GM21367 (cell line): ENCODE measurements at regions not wholly inside any gene's neighbourhood (a gene's known extent, or its start where the extent isn't known, plus 50 kb on each side); places are given as distances from the start of the nearest gene placed in this dataset.
"Not testable (repeated sequence)": the region's sequence is repeated elsewhere in the genome, so short reads cannot be mapped to it uniquely, and the experiment has no call there.

Experiments used
- ATAC-seq: cut with Tn5 transposase; IDR thresholded peaks from one replicate; pipeline ENCODE4 v1.9.1; 2021; ENCODE audit not compliant: unreplicated experiment

DNA sequence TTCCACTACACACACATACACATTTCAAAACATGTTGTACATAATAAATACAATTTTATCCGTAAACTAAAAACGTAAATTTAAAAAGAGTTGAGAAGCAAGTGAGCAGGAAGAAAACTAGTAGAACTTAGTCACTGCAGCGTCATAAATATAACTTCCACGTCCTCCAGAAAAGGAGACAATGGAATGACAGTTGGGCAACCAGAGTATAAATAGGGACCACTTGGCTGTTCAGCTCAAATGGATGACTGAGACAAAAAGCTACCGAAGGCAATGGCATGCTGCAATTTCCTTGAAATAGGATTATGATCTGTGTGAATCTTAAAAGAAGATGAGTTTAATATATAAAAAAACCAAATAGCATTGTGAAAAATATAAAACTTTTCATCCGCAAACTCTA is 438.5 kb upstream of the RGMB start:
- ATAC-seq: no peak

DNA sequence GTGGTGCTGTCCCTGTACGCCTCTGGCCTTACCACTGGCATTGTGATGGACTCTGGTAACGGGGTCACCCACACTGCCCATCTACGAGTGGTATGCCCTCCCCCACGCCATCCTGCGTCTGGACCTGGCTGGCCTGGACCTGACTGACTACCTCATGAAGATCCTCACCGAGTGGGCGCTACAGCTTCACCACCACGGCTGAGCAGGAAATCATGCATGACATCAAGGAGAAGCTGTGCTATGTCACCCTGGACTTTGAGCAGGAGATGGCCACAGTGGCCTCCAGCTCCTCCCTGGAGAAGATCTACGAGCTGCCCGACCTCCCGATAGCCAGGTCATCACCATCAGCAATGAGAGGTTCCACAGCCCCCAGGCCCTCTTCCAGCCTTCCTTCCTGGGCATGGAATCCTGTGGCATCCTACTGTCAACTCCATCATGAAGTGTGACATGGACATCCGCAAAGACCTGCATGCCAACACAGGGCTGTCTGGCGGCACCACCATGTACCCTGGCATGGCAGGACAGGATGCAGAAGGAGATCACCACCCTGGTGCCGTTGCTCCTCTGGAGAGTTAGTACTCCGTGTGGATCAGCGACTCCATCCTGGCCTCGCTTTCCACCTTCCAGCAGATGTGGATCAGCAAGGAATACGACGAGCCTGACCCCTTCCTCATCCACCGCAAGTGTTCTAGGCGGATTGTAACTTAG is 434.2 kb upstream of the RGMB start:
- ATAC-seq: no peak

DNA sequence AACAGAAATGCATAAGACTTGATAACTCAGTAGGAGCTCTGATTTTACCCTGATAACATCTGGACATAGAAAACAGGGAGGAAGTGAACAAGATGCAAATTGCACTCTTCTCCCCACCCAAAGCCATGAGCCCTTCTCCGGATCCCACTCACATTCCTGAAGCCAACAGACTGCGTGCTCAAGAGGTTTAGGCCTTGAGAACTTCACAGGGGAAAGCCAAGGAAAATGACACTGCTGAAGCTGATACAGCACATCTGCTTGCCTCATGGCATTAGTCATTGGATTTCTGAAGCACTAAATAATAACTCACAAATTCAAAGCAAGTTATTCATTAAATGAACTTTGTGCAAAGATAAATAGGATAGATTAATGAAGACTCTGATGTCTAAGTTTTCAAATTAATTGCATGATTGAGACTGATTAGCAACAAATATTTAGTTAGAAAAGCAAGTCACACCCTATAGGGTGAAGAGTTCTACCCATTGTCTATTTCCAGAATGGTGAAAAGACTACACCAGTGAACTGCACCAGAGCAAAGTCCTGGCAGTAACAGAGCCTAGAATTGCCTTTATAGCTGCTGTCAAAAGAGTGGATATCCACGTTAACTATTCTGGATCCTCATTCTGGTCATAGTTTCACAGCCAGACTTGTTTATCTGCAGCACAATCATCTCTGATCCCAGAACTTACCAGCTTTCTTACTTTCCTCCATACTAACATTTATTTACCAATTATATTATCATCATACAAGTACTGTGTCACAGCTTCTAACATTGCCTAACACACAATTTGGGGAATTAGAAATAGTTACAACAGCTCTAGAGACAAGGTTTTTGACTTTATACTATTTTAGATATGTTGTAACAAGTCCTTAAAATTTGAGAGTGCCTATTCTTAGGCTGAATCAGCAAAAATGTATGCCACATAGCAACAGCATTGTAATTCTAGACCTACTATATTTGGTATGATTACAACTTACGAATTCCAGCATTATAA is 432.1 kb upstream of the RGMB start:
- no peak for ATAC-seq

DNA sequence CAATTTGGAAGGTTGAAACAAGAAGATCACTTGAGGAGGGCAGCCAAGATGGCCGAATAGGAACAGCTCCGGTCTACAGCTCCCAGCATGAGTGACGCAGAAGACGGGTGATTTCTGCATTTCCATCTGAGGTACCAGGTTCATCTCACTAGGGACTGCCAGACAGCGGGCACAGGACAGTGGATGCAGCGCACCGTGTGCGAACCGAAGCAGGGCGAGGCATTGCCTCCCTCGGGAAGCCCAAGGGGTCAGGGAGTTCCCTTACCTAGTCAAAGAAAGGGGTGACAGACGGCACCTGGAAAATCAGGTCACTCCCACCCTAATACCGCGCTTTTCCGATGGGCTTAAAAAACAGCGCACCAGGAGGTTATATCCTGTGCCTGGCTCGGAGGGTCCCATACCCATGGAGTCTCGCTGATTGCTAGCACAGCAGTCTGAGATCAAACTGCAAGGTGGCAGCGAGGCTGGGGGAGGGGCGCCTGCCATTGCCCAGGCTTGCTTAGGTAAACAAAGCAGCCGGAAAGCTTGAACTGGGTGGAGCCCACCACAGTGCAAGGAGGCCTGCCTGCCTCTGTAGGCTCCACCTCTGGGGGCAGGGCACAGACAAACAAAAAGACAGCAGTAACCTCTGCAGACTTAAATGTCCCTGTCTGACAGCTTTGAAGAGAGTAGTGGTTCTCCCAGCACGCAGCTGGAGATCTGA is 430.4 kb upstream of the RGMB start:
- ATAC-seq: not testable (repeated sequence)

DNA sequence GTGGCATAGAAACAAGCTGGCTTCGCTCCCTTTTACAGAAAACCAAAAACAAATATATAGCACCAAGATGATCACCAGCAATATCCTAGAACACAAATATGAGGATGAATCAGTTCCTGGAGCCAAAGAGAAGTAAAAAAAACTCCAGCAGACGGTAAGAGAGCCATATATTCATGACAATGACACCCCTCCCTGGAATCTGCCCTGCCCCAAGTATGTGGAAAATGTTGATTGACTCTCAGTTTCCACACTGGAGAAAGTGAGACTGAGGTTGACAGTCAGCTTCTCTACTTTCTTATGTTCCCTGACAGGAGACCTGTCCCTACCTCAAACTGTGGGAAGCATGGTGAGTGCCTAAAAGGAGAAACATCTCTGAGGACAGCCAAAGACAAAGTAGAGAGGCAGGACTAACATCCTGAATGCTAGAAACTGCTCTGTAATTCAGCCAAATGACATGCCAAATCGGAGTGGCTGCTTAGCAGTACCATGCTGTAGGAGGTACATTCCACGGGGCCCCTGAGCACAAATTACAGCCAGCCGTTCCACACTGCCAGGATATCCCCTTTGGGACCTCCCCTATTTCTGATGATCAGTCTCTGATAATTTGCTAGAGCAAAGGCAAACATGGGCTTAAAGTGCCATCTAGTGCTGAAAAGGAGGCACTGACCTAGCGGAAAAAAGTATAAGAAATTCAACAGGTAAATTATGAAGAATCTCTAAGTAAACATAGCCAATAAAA is 424.0 kb upstream of the RGMB start:
- no peak for ATAC-seq

DNA sequence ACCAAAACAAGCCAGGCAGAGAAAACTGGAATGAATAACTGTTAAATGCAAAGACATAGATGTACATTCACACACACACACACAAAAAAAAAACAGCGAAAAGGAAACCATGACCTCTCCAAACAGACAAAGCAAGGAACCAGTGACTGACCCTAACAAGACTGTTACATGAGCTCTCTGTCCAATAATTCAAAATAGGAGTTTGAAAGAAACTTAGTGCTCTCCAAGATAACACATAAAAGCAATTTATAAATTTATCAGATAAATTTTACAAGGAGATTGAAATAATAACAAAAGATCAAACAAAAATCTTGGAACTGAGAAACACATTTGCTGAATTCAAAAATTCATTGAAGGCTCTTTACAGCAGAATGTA is 423.5 kb upstream of the RGMB start:
- no peak for ATAC-seq

DNA sequence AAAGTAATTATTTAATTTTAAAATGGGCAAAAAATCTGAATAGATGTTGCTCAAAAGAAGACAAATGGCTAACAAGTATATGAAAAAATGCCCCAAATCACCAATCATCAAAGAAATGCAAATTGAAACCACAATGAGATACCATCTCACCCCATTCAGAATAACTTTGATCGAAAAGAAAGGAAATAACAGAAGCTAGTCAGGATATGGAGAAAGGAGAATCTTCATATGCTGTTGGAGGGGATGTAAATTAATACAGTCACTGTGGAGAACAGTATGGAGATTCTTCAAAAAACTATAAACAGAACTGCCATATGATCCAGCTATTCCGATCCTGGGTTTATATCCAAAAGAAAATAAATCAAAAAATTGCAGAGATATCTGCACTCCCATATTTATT is 418.5 kb upstream of the RGMB start:
- no peak for ATAC-seq

DNA sequence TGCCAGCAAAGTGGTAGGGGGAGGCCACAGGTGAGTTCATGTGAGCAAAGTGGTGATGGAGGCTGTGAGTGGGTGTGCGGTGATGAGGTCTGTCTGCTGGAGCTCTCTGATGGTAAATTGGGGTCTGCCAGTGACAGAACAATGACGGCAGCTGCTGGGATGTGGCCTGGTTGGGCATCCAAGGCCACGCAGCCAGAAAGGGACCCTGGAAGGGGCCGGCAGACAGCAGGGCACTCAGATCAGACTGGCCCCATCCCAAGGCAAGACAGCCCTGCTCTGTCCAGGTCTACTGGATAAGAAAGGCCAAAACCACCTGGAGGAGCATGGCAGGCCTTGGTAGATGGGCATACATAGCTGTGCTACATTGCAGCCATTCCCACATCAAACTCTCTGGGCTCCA is 412.9 kb upstream of the RGMB start:
- no peak for ATAC-seq

DNA sequence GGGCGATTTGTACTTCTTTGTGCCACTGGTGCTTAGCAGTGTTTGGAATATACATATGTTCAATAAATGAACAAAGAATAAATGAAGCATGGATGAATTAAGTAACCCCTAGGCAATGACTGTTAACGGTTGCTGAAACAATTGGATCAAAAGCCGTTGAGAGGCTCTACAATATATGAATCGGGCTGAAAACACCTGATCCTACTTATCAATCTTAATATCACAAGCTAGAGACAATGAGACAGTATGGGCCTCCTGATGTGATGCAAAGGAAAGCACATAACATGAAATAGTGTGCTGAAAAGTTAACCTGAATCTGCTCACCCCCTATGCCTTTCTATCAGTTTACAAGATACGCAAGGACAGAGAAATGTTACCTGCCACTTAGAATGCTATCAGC is 410.3 kb upstream of the RGMB start:
- no peak for ATAC-seq

DNA sequence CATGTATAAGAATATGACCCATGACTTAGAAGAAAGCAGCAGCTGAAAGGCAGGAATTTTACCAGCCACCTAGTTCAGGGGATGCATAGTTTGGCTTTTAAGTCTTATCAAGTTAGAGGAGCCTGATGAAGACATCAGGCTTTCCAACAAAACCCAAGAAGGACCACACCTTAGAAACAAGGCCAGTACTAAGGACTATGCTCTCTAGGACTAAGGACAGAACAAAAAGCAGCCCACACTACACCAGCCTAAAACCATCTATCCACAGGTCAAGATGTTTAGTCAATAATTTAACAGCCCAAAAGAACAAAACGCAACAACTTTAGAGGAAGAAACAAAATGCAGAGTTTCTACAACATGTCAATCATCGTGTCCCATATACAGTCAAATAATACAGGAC is 408.9 kb upstream of the RGMB start:
- no peak for ATAC-seq

DNA sequence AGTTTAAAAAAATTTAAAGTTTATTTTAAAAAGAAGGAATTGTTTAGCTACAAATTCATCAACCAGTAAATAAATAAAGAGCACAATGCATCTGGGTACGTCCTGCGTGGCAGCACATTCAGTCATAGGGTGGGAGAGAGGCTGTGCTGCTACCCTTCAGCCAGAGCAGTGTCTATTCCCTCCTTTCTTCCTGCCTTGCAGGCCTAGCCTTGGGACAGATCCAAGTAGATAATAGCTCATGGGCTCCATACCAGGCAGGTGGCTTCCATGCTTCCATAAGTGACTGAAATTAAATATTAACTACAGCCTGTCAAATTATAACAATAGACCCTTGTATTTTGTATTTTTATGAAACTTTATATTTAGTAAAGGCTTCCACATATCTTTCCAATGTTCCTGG is 408.3 kb upstream of the RGMB start:
- ATAC-seq: no peak

DNA sequence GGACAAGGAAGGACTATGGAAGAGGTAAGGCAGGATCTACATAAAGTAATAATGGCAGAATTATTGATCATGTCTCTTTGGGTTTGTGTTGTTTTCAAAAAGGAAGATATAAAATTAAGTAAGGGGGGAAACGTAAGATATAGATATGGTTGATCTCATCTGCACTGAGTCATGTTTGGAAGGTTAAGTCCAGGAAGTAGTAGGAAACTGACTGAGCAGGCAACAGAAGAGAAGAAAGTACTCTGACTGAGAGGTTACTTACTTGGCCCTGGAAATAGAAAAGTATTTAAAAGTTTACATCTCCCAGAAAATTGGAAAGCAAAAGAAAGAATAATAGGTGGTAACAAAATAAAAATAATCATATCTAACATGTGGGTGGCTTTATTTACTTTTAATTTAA is 405.3 kb upstream of the RGMB start:
- ATAC-seq: no peak

DNA sequence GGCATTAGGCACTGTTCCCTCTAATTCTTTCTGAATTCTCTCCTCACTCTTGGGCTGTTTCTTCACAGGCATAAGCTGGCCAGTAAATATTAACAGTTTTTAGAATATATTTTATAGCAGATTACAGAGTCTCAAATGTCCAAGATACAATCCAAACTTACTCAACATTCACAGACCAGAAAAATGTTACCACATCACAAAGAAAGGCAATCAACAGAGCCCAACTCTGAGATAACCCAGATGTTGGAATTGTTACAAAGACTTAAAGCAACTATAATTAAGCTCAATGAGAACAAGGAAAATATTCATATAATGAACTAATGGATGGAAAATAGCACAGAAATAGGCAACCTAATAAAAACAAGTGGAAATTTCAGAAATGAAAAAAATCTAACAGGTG is 401.1 kb upstream of the RGMB start:
- no peak for ATAC-seq

DNA sequence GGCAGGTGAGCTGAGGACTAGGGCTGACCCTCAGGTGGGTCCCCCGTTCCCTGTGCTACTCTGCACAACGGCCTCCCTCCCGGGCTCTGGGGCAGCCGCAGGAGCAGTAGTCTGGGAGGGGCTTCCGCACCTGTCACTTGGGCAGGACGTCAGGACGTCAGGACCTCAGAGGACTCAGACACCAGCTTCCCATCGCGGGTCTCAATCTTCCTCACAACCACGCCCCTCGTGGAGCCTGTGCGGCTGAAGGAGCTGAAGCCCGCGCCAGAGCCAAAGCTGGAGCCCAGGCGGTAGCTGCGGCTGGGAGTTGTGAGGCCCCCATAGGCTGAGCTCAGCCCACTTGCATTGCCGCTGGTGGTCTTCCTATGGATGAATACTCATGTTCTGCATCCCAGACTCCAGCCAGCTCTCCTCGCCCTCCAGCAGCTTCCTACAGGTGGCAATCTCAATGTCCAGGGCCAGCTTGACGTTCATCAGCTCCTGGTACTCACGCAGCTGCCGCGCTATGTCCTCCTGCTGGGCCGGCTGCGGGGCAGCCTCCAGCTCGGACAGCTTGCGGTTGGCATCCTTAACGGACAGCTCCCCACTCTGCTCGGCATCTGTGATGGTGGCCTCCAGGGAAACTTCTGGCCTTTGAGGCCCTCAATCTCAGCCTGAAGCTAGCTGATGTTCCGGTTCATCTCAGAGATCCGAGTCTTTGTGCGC is 381.4 kb upstream of the RGMB start:
- no peak for ATAC-seq

DNA sequence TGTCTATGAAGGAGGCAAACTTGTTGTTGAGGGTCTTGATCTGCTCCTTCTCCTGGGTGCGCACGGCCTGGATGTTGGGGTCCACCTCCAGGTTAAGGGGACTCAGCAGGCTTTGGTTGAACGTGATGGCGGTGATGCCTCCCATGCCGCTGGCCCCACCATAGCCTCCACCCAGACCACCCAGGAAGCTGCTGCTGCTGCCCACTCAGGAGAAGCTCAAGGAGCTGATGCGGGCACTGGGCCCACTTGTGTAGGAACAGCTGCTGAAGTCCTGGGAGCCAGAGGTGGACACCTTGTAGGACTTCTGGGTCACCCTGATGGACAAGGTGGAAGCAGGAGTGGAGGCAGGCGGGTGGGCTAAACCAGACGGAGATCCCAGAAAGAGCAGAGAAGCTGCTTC is 380.3 kb upstream of the RGMB start:
- ATAC-seq: not testable (repeated sequence)

DNA sequence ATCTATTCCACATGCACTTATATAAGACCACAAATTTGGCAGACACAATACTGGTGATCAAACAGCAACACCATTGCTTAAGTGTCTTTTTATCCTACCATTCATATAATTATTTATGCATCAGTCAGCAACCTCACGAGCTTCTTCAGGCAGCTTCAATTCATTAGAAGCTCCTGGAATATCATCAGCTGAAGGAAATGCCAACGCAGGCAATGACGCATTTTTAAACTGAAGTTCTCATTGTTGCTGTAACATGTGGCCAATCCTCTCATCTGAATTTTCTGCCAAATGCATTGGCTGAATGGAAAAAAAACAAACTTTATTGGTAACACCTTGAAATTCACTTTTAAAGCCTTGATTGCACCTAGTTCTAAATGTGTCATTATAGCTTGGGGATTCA is 376.4 kb upstream of the RGMB start:
- ATAC-seq: no peak

DNA sequence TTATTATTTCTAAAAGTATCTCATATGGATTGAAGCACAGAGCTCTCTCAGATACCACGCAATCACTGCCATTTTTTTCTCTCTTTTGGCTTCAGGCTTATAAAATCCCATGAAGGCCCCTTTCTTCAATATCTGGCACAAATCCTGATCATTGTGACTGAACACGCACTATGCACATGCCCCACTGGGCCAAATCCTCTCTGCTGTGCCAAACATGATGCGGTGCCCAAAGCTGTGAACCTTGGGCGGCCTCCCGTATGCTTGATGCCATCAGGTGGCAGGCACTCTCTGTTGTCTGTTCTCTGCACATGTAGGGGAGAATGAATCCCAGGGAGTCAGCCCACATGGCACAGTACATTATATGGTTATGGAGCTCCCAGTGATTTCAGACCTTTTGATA is 375.0 kb upstream of the RGMB start:
- ATAC-seq: no peak

DNA sequence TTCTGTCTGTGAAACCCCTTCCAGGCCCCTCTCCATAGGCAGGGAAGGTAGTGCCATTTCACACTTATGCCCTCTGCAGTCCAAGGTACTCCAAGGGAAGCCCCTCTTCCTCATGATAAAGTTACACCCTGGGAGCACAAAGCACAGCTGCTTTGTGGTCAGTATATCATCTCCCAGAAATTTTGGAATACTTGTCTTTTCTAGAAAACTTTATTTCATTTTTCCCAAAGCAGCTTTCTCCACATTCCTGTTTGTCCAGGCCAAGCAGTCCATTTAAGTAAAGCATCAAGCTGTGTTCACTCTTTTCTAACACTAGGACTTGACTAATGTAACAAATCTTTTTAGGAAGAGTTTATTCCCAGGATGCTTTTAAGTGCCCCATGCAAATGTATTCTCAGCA is 371.8 kb upstream of the RGMB start:
- ATAC-seq: no peak

DNA sequence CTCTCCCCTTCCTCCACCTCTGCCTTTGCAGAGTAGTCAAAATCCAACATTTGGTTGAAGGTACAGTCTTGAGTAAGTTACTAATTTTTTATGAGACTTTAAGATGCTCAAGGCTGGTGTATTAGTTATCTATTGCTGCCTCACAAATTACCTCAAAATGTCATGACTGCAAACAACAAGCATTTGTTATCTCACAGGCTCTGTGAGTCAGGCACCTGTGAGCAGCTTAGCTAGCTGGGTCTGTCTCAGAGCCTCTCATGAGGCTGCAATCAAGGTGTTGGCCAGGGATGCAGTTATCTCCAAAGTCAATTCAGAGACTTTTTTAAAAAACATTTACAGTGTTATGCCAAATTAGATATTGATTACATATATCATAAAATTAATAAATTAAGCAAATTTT is 371.3 kb upstream of the RGMB start:
- no peak for ATAC-seq

DNA sequence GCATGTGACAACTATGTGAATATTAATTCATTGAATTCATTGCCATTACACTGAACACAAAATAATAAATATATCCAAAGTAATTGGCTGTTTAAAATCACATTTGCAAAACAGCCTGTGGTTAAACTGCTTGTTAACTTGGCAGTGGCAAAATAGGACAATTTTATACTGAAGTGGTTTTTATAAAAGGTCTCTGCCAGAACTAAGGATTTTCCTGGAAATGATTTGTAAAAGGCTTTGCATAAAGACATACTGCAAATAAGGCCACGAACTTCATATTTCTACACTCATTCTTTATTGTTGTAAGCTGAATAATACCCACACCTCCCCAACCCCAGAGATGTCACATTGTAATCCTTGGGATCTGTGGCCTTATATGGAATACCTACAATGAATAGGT is 370.3 kb upstream of the RGMB start:
- ATAC-seq: no peak

DNA sequence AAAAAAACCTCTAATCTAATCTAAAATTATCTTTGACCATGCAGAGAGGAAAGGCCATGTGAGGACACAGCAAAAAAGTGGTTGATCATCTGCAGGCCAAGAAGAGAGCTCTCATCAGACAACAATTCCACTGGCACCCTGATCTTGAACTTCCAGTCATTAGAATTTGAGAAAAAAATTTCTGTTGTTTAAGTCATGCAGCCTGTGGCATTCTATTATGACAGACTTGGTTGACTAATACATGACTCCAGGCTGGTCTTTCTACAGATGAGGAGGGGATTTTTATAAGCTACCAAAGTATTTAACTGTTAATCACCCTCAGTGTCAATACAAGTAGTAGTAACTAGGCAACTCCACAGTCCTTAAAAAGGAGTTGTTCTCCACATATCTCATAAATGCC is 358.5 kb upstream of the RGMB start:
- ATAC-seq: no peak
